Spleen (tissue), 11 donors: ENCODE measurements at regions not wholly inside any gene's neighbourhood (a gene's known extent, or its start where the extent isn't known, plus 50 kb on each side); places are given as distances from the start of the nearest gene placed in this dataset.

Experiments used
- DNase-seq: peaks from one replicate; pipeline ENCODE4 v3.0.0-alpha.2; 2020
- H3K27ac ChIP-seq, 8 donors: fragments of 200-600 bp; sonication (generic) in 7 of 8; 1 replicate in 4 of 8; 2 replicates in 4 of 8; pipeline versions ENCODE4 v1.5.0 to v1.8.0; 2016 to 2021; ENCODE audit warnings: inconsistent platforms in 4 of 8, mild to moderate bottlenecking in 4 of 8, moderate library complexity in 1 of 8
- H3K27me3 ChIP-seq, 7 donors: fragments of 200-600 bp; sonication (generic) in 6 of 7; replicated peaks in 1 of 7; 1 replicate in 4 of 7; 2 replicates in 3 of 7; pipeline versions ENCODE4 v1.5.0 to v1.8.0; 2016 to 2021; ENCODE audit warnings: inconsistent platforms in 3 of 7, mild to moderate bottlenecking in 1 of 7
- H3K36me3 ChIP-seq, 6 donors: fragments of 200-600 bp; sonication (generic) in 5 of 6; 1 replicate in 4 of 6; 2 replicates in 2 of 6; pipeline versions ENCODE4 v1.5.0 to v1.8.0; 2016 to 2021; ENCODE audit warnings: inconsistent platforms in 2 of 6
- H3K4me1 ChIP-seq, 6 donors: fragments of 200-600 bp; sonication (generic) in 5 of 6; 1 replicate in 3 of 6; 2 replicates in 3 of 6; pipeline versions ENCODE4 v1.5.0 to v1.8.0; 2016 to 2021; ENCODE audit warnings: inconsistent platforms in 3 of 6
- H3K4me3 ChIP-seq, 8 donors: fragments of 200-600 bp; sonication (generic) in 7 of 8; 1 replicate in 4 of 8; 2 replicates in 4 of 8; pipeline versions ENCODE4 v1.5.0 to v1.8.0; 2016 to 2021; ENCODE audit warnings: inconsistent platforms in 4 of 8, mild to moderate bottlenecking in 4 of 8, moderate library complexity in 2 of 8
- H3K9me3 ChIP-seq, 8 donors: fragments of 200-600 bp; sonication (generic) in 7 of 8; 1 replicate in 4 of 8; 2 replicates in 4 of 8; pipeline versions ENCODE4 v1.5.0 to v1.8.0; 2016 to 2021; ENCODE audit warnings: inconsistent platforms in 4 of 8
- CTCF ChIP-seq, 11 experiments: fragments of 200-600 bp in 7 of 11; fragments of 450-650 bp in 4 of 11; sonication (generic) in 4 of 11; IDR thresholded peaks in 8 of 11; conservative IDR thresholded peaks in 3 of 11; 1 replicate in 7 of 11; 2 replicates in 4 of 11; pipeline versions ENCODE4 v1.4.0 to v1.8.0; 2016 to 2021; ENCODE audit warnings: antibody characterized with exemption in 11 of 11, inconsistent platforms in 4 of 11, mild to moderate bottlenecking in 1 of 11
- POLR2A ChIP-seq, 3 donors: fragments of 450-650 bp; IDR thresholded peaks; one replicate each; pipeline ENCODE4 v1.5.1; 2017; ENCODE audit warnings: antibody characterized with exemption in 3 of 3, mild to moderate bottlenecking in 1 of 3
- POLR2AphosphoS5 ChIP-seq, 3 donors: sonication (generic); formaldehyde crosslinking; IDR thresholded peaks; one replicate each; pipeline ENCODE4 v1.5.1; 2017; ENCODE audit warnings: antibody characterized with exemption in 3 of 3
- WGBS, 5 donors: extraction: QIAGEN DNeasy Blood & Tissue Kit in 3 of 5; methylation state at CpG; one replicate each; pipeline versions ENCODE4 v1.1.5 to v1.1.7; 2013 to 2018; 5-methylcytosine and 5-hydroxymethylcytosine counted together
- intact Hi-C: fragments of 100-400 bp; cut with DNase I; formaldehyde crosslinking; loops from one replicate; pipeline ENCODE4 v1.15.0; 2023; ENCODE audit warnings: low total_unique reads
- donor health status: healthy with polysubstance abuse.
- donor health status: DM: no; HTN: no; CAD: no; lungs with moderate emphysema.
- donor health status: DM: no; HTN: no; CAD: no.
- donor health status: Bipolar disorder and iron deficiency.
- donor health status: healthy.
- donor health status: DM: no; HTN: no; CAD: no.
- donor health status: DM: yes; HTN: yes; CAD: no.

GRCh38 chr5:39539470-39539869 is 114.7 kb upstream of the DAB2 start:
- no peak for DNase-seq
- Histone ChIP-seq H3K4me1 (peaks cover 6 to 37% (median 8%) of the 10 kb centered on the region in 6 donors), H3K27me3 (no peaks in the 10 kb centered on the region), H3K27ac (peak overlapping the region in 6 of 8 donors; percentile 9 to 59 (median 38)), H3K36me3 (no peaks in the 10 kb centered on the region), H3K4me3 (no peak overlapping the region), H3K9me3 (no peaks in the 10 kb centered on the region)
- whole genome bisulfite sequencing, 5 donors: 45 to 77% (median 72%) methylated on average over 3 of the region's 3 CpGs
- TF ChIP-seq POLR2A (IDR thresholded peaks at IDR 0.05) (no peak), POLR2AphosphoS5 (IDR thresholded peaks at IDR 0.05) (peak in 1 of 3 donors; percentile 50), CTCF (IDR thresholded peaks at IDR 0.05 in 8 of 11, conservative IDR thresholded peaks at IDR 0.05 in 3 of 11) (no peak)
- intact Hi-C loops: no loop called here

- Histone ChIP-seq H3K9me3 (no peaks in the 10 kb centered on the region), H3K4me3 (no peak overlapping the region), H3K36me3 (no peaks in the 10 kb centered on the region), H3K4me1 (peaks cover 0 to 4% (median 3%) of the 10 kb centered on the region in 6 donors), H3K27me3 (no peaks in the 10 kb centered on the region), H3K27ac (no peak overlapping the region)
- DNase-seq: no peak
- no peak for TF ChIP-seq CTCF (IDR thresholded peaks at IDR 0.05 in 8 of 11, conservative IDR thresholded peaks at IDR 0.05 in 3 of 11)
- no peak for TF ChIP-seq POLR2A (IDR thresholded peaks at IDR 0.05)
- TF ChIP-seq POLR2AphosphoS5 (IDR thresholded peaks at IDR 0.05): no peak
- 72 to 83% (median 75%) methylated on average over 3 of the region's 3 CpGs for WGBS, 5 donors
- intact Hi-C loops: no loop called here
Measured at GRCh38 chr5:39534690-39535089, 109.9 kb upstream of the DAB2 start.

GRCh38 chr5:39533749-39534148 is 109.0 kb upstream of the DAB2 start:
- intact Hi-C loops: no loop called here
- DNase-seq: no peak
- Histone ChIP-seq H3K9me3 (no peaks in the 10 kb centered on the region), H3K4me3 (no peak overlapping the region), H3K4me1 (peaks cover 0 to 4% (median 0%) of the 10 kb centered on the region in 6 donors), H3K27ac (no peak overlapping the region), H3K36me3 (no peaks in the 10 kb centered on the region), H3K27me3 (no peaks in the 10 kb centered on the region)
- TF ChIP-seq CTCF (IDR thresholded peaks at IDR 0.05 in 8 of 11, conservative IDR thresholded peaks at IDR 0.05 in 3 of 11) (no peak), POLR2A (IDR thresholded peaks at IDR 0.05) (no peak), POLR2AphosphoS5 (IDR thresholded peaks at IDR 0.05) (no peak)
- 48 to 62% (median 54%) methylated on average over 3 of the region's 3 CpGs for WGBS, 5 donors

GRCh38 chr5:39532511-39532910 is 107.7 kb upstream of the DAB2 start:
- Histone ChIP-seq H3K27ac (no peak overlapping the region), H3K4me1 (peaks cover 0 to 4% (median under 1%) of the 10 kb centered on the region in 6 donors), H3K36me3 (no peaks in the 10 kb centered on the region), H3K9me3 (no peaks in the 10 kb centered on the region), H3K27me3 (no peaks in the 10 kb centered on the region), H3K4me3 (no peak overlapping the region)
- intact Hi-C loops: no loop called here
- no peak for TF ChIP-seq POLR2A (IDR thresholded peaks at IDR 0.05)
- no peak for TF ChIP-seq CTCF (IDR thresholded peaks at IDR 0.05 in 8 of 11, conservative IDR thresholded peaks at IDR 0.05 in 3 of 11)
- TF ChIP-seq POLR2AphosphoS5 (IDR thresholded peaks at IDR 0.05): no peak
- DNase-seq: no peak
